Large intestine (tissue), 3 donors: ENCODE measurements at regions not wholly inside any gene's neighbourhood (a gene's known extent, or its start where the extent isn't known, plus 50 kb on each side); places are given as distances from the start of the nearest gene placed in this dataset.

Experiments
- DNase-seq, 2 donors: peaks; one replicate each; pipeline versions ENCODE4 v3.0.0 to v3.0.0-alpha.2; 2013
- H3K27ac ChIP-seq: one replicate; pipeline ENCODE4 v1.5.1; 2013; ENCODE audit warnings: low read length
- H3K27me3 ChIP-seq: 2 replicates; pipeline ENCODE4 v1.6.1; 2013; ENCODE audit warnings: low read length; ENCODE audit not compliant: control insufficient read depth, insufficient read depth
- H3K36me3 ChIP-seq: 2 replicates; pipeline ENCODE4 v1.6.1; 2013; ENCODE audit warnings: low read length; ENCODE audit not compliant: control insufficient read depth, insufficient read depth
- H3K4me1 ChIP-seq: one replicate; pipeline ENCODE4 v1.6.1; 2013; ENCODE audit warnings: low read length; ENCODE audit not compliant: control insufficient read depth, insufficient read depth
- H3K4me3 ChIP-seq: one replicate; pipeline ENCODE4 v1.5.1; 2013; ENCODE audit warnings: low read length
- H3K9me3 ChIP-seq: one replicate; pipeline ENCODE4 v1.6.1; 2013; ENCODE audit warnings: mild to moderate bottlenecking, low read depth, low read length, moderate library complexity; ENCODE audit not compliant: control insufficient read depth
- WGBS: methylation state at CpG from one replicate; pipeline ENCODE4 v1.1.5; 2013; ENCODE audit warnings: low lambda C conversion rate; ENCODE audit not compliant: insufficient coverage; 5-methylcytosine and 5-hydroxymethylcytosine counted together

GRCh38 chr5:17161662-17162061, 55.8 kb upstream of the BASP1 start:
- WGBS, result 30% methylated on average over 2 of the region's 3 CpGs
- peak overlapping the region; percentile 15 for H3K27ac ChIP-seq
- H3K36me3 ChIP-seq, result no peaks in the 10 kb centered on the region
- H3K9me3 ChIP-seq, result no peaks in the 10 kb centered on the region
- no peak overlapping the region for H3K4me3 ChIP-seq
- no peaks in the 10 kb centered on the region for H3K27me3 ChIP-seq
- DNase-seq, result peak; percentile 66 to 87
- no peaks in the 10 kb centered on the region for H3K4me1 ChIP-seq

GRCh38 chr5:17163221-17163620, 54.2 kb upstream of the BASP1 start:
- H3K4me1 ChIP-seq, result no peaks in the 10 kb centered on the region
- H3K27ac ChIP-seq, result no peak overlapping the region
- no peaks in the 10 kb centered on the region for H3K27me3 ChIP-seq
- H3K4me3 ChIP-seq, result no peak overlapping the region
- H3K36me3 ChIP-seq, result no peaks in the 10 kb centered on the region
- H3K9me3 ChIP-seq, result no peaks in the 10 kb centered on the region
- DNase-seq, result no peak

GRCh38 chr5:17167171-17167891, 50.1 kb upstream of the BASP1 start:
- no peak for DNase-seq
- Histone ChIP-seq H3K9me3 (no peaks in the 10 kb centered on the region), H3K4me1 (peaks cover 5% of the 10 kb centered on the region), H3K27me3 (no peaks in the 10 kb centered on the region), H3K27ac (no peak overlapping the region), H3K4me3 (no peak overlapping the region), H3K36me3 (no peaks in the 10 kb centered on the region)
- no CpG with 5 or more reads among the region's 4 CpGs for WGBS
